ENCODE measurements at regions not wholly inside any gene's neighbourhood (a gene's known extent, or its start where the extent isn't known, plus 50 kb on each side); places are given as distances from the start of the nearest gene placed in this dataset.

GRCh38 chr20:6693178-6693807, 74.2 kb upstream of the BMP2 start:
- TF ChIP-seq CTCF (IDR thresholded peaks at IDR 0.05; ENCODE audit: poor library complexity, severe bottlenecking) = no peak
- TF ChIP-seq SMC3 (conservative IDR thresholded peaks at IDR 0.05; ENCODE audit: poor library complexity) = no peak
- no peak for TF ChIP-seq TAF1 (IDR thresholded peaks at IDR 0.05; ENCODE audit: low read depth)
